SK-N-SH treated with all-trans-retinoic acid at 6 μM for 48 hours (cell line): ENCODE measurements at regions not wholly inside any gene's neighbourhood (a gene's known extent, or its start where the extent isn't known, plus 50 kb on each side); places are given as distances from the start of the nearest gene placed in this dataset.
A peak's percentile ranks its signal among the peaks of the same experiment; 100 is the strongest.

ENCODE experiments used
- ATAC-seq: fragments of 200-7000 bp; cut with Tn5 transposase; 3 replicates; pipeline ENCODE4 v1.9.1; 2020; ENCODE audit warnings: mild to moderate bottlenecking, moderate library complexity
- BACH2 ChIP-seq: fragments of 250-450 bp; sonication (Bioruptor Pico); IDR thresholded peaks from 2 replicates; pipeline ENCODE4 v1.9.0; 2021; ENCODE audit warnings: mild to moderate bottlenecking, borderline replicate concordance
- CREB5 ChIP-seq: fragments of 250-450 bp; sonication (Bioruptor Pico); IDR thresholded peaks from 2 replicates; pipeline ENCODE4 v1.5.1; 2020; ENCODE audit warnings: low read depth, mild to moderate bottlenecking, moderate library complexity
- CSRNP3 ChIP-seq: fragments of 250-450 bp; sonication (Bioruptor Pico); IDR thresholded peaks from 2 replicates; pipeline ENCODE4 v1.5.1; 2021; ENCODE audit warnings: mild to moderate bottlenecking, moderate library complexity
- ESRRG ChIP-seq: fragments of 250-450 bp; sonication (Bioruptor Pico); IDR thresholded peaks from 2 replicates; pipeline ENCODE4 v1.6.1; 2021; ENCODE audit warnings: mild to moderate bottlenecking
- GLIS3 ChIP-seq: fragments of 250-450 bp; sonication (Bioruptor Pico); IDR thresholded peaks from 2 replicates; pipeline ENCODE4 v1.5.0; 2020; ENCODE audit warnings: mild to moderate bottlenecking, moderate library complexity
- ISL1 ChIP-seq: fragments of 250-450 bp; sonication (Bioruptor Pico); IDR thresholded peaks from 2 replicates; pipeline ENCODE4 v2.1.2; 2022; ENCODE audit warnings: mild to moderate bottlenecking, moderate library complexity
- OSR1 ChIP-seq: fragments of 250-450 bp; sonication (Bioruptor Pico); IDR thresholded peaks from 2 replicates; pipeline ENCODE4 v1.8.0; 2022; ENCODE audit warnings: moderate library complexity, mild to moderate bottlenecking, inconsistent platforms
- PATZ1 ChIP-seq: fragments of 250-450 bp; sonication (Bioruptor Pico); IDR thresholded peaks from 2 replicates; pipeline ENCODE4 v1.8.0; 2020; ENCODE audit warnings: mild to moderate bottlenecking, moderate library complexity, borderline replicate concordance
- POU6F1 ChIP-seq: fragments of 250-450 bp; sonication (Bioruptor Pico); IDR thresholded peaks from 2 replicates; pipeline ENCODE4 v1.8.0; 2021; ENCODE audit warnings: low read depth, mild to moderate bottlenecking, moderate library complexity, borderline replicate concordance
- RARB ChIP-seq: fragments of 250-450 bp; sonication (Bioruptor Pico); IDR thresholded peaks from 2 replicates; pipeline ENCODE4 v1.8.0; 2021; ENCODE audit warnings: mild to moderate bottlenecking, moderate library complexity
- SNAI2 ChIP-seq: fragments of 250-450 bp; sonication (Bioruptor Pico); IDR thresholded peaks from 2 replicates; pipeline ENCODE4 v1.5.0; 2020; ENCODE audit warnings: mild to moderate bottlenecking, moderate library complexity
- TCF4 ChIP-seq: fragments of 250-450 bp; sonication (Bioruptor Pico); IDR thresholded peaks from 2 replicates; pipeline ENCODE4 v1.8.0; 2021; ENCODE audit warnings: mild to moderate bottlenecking, moderate library complexity, borderline replicate concordance
- TSHZ2 ChIP-seq: fragments of 250-450 bp; sonication (Bioruptor Pico); IDR thresholded peaks from 2 replicates; pipeline ENCODE4 v1.5.0; 2020; ENCODE audit warnings: mild to moderate bottlenecking, moderate library complexity
- ZC3H10 ChIP-seq: fragments of 250-450 bp; sonication (Bioruptor Pico); IDR thresholded peaks from 2 replicates; pipeline ENCODE4 v1.5.1; 2021; ENCODE audit warnings: mild to moderate bottlenecking, moderate library complexity
- ZFP30 ChIP-seq: fragments of 450-650 bp; formaldehyde crosslinking; IDR thresholded peaks from 2 replicates; pipeline ENCODE4 v1.5.0; 2022; ENCODE audit warnings: mild to moderate bottlenecking, moderate library complexity
- ZNF565 ChIP-seq: fragments of 450-650 bp; formaldehyde crosslinking; conservative IDR thresholded peaks from 2 replicates; pipeline ENCODE4 v1.5.0; 2020; ENCODE audit warnings: low read depth, mild to moderate bottlenecking, moderate library complexity
- ZNF70 ChIP-seq: fragments of 450-650 bp; formaldehyde crosslinking; IDR thresholded peaks from 2 replicates; pipeline ENCODE4 v1.5.0; 2020; ENCODE audit warnings: mild to moderate bottlenecking, moderate library complexity
- ZNF8 ChIP-seq: fragments of 450-650 bp; formaldehyde crosslinking; IDR thresholded peaks from 2 replicates; pipeline ENCODE4 v1.5.0; 2020; ENCODE audit warnings: mild to moderate bottlenecking, moderate library complexity

- TF ChIP-seq ZNF8 (CRISPR knock-in tag), result no peak
- TF ChIP-seq ZNF70 (CRISPR knock-in tag), result no peak
- no peak for TF ChIP-seq ZC3H10 (CRISPR knock-in tag)
- TF ChIP-seq ZFP30 (CRISPR knock-in tag), result no peak
- no peak for TF ChIP-seq SNAI2 (CRISPR knock-in tag)
- no peak for TF ChIP-seq ESRRG (CRISPR knock-in tag)
- no peak for TF ChIP-seq RARB (CRISPR knock-in tag)
- TF ChIP-seq ISL1 (CRISPR knock-in tag), result no peak
- no peak for TF ChIP-seq BACH2 (CRISPR knock-in tag)
- no peak for TF ChIP-seq TSHZ2 (CRISPR knock-in tag)
- no peak for ATAC-seq
Measured at GRCh38 chr4:163673848-163674697, 179.6 kb downstream of the TMA16 start.

- ATAC-seq, result peak; percentile 93
- TF ChIP-seq TCF4 (CRISPR knock-in tag), result no peak
- no peak for TF ChIP-seq PATZ1 (CRISPR knock-in tag)
- no peak for TF ChIP-seq POU6F1 (CRISPR knock-in tag)
- no peak for TF ChIP-seq ZNF70 (CRISPR knock-in tag)
- no peak for TF ChIP-seq CSRNP3 (CRISPR knock-in tag)
- no peak for TF ChIP-seq TSHZ2 (CRISPR knock-in tag)
- TF ChIP-seq OSR1, result no peak
- TF ChIP-seq ZFP30 (CRISPR knock-in tag), result no peak
- TF ChIP-seq SNAI2 (CRISPR knock-in tag), result no peak
- TF ChIP-seq ZNF565 (CRISPR knock-in tag), result no peak
- no peak for TF ChIP-seq CREB5 (CRISPR knock-in tag)
- no peak for TF ChIP-seq ZNF8 (CRISPR knock-in tag)
- no peak for TF ChIP-seq GLIS3 (CRISPR knock-in tag)
Measured at GRCh38 chr4:163679189-163679588, 184.7 kb downstream of the TMA16 start.
